NOMO-1 treated with DMSO at 0.1 percent for 48 hours (cell line): ENCODE measurements at regions not wholly inside any gene's neighbourhood (a gene's known extent, or its start where the extent isn't known, plus 50 kb on each side); places are given as distances from the start of the nearest gene placed in this dataset.
"Not testable (repeated sequence)": the region's sequence is repeated elsewhere in the genome, so short reads cannot be mapped to it uniquely, and the experiment has no call there.

ENCODE experiments used
- DNase-seq: peaks from one replicate; lab custom pipeline; 2025; ENCODE audit not compliant: unreplicated experiment; lab: John Stamatoyannopoulos, UW

- DNase-seq, result no peak
Measured at GRCh38 chrX:115357326-115358120, 68.0 kb downstream of the LUZP4 start.

GRCh38 chrX:115359508-115359907, 70.0 kb downstream of the LUZP4 start:
- DNase-seq, result not testable (repeated sequence)

DNA sequence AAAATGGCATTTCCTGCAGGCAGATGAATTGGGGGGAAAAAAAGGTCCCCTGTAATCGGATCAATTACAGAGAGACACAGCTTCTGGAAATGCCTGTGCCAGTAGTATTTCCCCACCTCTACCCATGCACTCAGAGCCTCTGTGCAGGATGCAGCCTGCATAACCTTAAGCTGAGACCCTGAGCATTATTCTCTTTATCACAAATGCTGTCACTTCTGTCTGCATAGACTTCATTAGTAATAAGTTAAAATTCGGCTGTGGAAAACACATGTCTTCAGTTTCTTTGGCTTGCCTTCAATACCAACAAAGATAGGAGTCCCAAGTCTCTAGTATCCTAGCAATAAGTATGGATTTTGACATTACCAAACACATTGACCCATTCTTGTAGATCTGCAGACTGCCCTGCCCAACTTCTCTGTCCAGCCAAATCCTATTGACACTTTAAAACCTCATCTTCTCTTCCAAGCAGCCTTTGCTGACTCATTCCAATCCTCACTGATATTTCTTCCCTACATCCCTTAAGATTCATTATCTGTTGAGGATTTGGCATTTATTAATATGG, 70.8 kb downstream of the LUZP4 start:
- no peak for DNase-seq

- DNase-seq, result no peak
Measured at GRCh38 chrX:115362334-115363095, 73.0 kb downstream of the LUZP4 start.

- DNase-seq, result no peak
Measured at GRCh38 chrX:115363372-115363771, 73.9 kb downstream of the LUZP4 start.

GRCh38 chrX:115363897-115364296, 74.4 kb downstream of the LUZP4 start:
- no peak for DNase-seq

- DNase-seq, result no peak
Measured at GRCh38 chrX:115364670-115365069, 75.2 kb downstream of the LUZP4 start.

DNA sequence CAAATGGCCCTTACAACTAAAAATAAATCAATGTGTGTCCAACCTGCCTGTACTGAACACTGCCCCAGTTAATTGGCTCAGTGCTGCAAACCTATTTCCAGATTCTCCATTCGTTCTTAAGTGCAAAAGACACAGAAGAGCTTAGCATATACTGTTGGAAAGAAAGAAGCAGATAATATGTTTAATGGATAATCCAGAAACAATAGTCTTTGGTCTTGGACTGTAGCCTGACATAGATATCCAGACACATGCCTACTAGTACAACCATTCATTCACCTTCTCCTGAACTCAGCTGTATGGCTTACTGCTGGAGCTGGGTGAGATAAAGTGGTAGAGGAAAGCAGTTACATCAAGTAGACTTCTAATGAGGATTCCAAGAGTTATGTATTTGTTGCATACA, 77.0 kb downstream of the LUZP4 start:
- DNase-seq, result no peak

DNA sequence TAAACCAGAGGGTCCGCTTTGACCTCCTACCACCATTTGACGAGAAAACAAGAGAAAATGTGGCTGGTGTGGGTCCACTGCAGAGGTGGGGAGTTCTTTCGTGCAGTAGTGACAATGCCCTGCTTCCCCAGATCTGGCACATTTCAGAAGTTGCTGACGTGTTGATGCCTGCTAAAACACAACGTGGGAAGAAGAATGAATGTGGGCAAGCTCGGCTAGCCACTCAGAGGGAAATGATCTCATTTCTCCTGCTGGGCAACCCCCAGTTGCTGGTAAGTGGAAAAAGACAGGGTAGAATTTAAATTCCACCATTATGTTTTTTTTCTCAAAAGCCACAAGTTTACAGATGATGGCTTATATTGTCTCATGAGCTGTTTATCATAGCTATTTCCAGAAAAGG, 77.9 kb downstream of the LUZP4 start:
- DNase-seq, result no peak

GRCh38 chrX:115367951-115368350, 78.4 kb downstream of the LUZP4 start:
- DNase-seq, result no peak

DNA sequence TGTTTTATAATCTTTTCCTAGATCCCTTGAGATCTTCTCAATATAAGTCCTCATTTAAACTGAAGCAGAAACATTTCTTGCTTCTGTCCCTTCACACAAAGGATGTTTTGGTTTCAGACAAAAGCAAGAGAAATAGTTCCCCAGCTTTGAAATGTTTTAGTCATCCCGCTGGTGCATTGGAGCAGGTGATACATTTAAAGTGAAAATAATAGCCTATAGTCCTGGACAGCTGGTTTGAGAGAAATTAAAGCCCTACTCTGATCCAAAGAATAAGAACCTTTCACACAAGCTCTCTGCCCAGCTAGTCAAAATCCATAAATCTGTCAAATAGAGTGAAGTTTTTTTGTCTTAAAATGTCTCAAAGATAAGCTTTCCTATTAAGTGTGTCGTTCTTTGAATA, 79.4 kb downstream of the LUZP4 start:
- DNase-seq, result no peak

DNA sequence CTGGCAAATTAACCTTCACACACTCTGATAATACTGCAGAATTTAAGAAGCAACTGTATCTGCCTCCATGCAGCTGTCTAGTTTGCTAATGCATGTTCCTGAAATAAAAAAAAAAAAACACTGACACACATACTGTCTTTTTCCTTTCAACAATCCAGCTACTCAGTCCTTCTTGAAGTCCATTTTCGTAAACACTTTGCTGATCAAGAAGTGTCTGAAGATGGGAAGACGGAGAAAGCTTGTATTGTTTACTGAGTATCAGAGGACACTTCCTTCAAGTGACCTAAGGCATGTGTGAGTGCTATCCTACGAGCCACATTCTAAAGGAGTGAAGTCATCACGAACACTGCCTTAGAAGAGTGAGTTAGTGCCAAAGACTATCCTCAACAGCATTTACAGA, 82.6 kb downstream of the LUZP4 start:
- DNase-seq, result no peak

GRCh38 chrX:115373308-115373707, 83.8 kb downstream of the LUZP4 start:
- no peak for DNase-seq

GRCh38 chrX:115378471-115378870, 89.0 kb downstream of the LUZP4 start:
- DNase-seq, result no peak

GRCh38 chrX:115387327-115387726, 97.8 kb downstream of the LUZP4 start:
- DNase-seq, result no peak

DNA sequence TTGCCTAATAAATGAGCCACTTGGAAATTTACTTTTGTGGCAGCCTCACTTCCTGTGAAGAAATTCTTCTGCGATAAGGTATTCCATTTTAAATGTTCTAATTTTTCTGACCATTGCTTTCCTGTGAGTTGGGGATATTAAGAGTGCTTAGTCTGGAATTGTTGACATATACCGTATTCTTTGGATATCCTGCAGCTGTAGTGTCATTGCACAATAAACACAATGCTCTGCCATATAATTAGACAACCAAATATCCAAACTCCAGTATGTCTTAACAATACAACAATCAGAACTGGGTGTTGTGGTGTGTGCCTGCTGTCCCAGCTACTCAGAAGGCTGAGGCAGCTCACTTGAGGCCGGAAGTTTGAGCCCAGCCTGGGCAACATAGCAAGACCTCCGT, 99.4 kb downstream of the LUZP4 start:
- DNase-seq, result no peak

DNA sequence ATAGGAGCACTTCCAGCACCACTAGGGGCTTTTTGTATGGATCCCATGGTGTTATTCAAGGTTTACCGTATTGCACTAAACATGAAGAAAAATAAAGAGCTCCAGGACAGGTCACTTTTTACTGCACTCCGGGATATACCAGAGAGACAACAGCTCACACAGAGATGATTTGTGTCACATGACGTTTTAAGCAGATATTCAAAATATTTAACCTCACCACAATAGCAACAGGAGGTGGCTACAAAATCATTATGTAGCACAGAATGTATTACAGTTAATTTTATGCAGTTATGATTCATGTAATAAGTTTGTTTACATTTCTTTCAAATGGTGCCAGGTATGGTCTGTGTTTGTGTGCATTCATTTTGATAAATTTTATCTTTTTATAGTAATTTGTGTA, 100.6 kb downstream of the LUZP4 start:
- DNase-seq, result no peak

DNA sequence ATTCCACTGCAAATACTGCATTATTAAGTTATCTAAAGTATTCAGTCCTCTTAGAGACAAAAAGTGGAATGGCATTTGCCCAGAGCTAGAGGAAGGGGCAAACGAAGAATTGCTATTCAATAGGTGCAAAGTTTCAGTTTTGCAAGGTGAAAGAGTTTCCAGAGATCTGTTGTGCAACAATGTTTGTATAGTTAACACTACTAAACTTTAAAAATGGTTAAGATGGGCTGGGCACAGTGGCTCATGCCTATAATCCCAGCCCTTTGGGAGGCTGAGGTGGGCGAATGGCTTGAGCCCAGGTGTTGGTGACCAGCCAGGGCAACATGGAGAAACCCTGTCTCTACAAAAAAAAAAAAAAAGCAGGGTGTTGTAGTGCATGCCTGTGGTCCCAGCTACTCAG, 102.5 kb downstream of the LUZP4 start:
- DNase-seq, result no peak

GRCh38 chrX:115392871-115393270, 103.4 kb downstream of the LUZP4 start:
- no peak for DNase-seq

DNA sequence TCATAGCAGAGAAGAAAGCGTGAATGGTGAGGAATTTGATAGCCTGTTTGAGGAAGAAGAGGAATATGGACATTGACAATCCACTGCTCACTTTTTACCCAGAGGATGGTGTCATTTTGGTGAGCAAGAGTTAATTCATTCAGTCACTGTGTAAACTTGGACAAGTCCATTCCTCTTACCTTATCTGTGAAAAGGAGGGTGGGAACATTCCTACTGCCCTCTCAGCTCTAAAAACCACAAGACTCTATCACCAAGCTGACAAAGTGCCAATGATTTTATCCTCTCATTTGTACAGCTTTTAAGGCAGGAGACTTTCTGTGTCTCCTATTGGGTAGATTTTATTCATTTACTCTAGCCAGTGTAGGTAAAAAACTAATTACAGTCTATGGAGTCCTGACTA, 103.8 kb downstream of the LUZP4 start:
- no peak for DNase-seq

DNA sequence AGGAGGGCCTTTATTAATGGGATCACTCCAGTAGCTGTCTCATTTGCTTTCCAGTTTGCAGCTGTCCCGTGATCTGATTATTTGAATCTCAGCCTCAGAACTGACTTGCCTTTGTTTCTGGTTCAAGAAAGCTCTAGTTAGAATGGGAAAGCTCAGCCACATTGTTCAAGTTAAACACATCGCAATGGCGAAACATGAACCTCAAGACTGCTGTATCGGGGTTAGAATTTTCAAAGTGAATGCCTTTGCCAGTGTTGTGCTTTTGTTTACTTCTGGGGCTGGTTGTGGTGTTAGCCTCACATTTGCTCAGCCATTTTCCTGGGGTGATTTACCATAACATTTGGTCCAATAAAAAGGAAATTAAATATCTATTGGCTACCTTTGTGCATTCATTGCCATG, 105.3 kb downstream of the LUZP4 start:
- not testable (repeated sequence) for DNase-seq

DNA sequence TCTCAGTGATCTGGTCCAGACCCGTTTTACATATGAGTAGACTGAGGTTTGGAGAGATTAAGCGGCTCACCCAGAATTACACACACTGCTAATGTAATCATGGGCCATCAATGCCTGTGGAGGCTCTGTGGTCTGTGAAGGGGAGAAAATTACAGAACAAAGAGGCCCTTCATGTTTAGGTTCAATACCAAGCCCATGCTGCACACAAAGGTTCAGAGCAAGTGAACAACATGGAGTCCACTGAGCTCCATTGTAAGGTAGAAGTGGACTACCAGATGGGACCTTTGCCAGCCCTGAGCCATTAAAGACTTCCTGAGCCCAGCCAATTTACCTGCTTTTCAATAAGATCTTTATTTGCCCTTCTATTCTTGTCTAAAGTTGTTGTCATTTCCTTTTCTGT, 109.8 kb downstream of the LUZP4 start:
- no peak for DNase-seq
